Fibroblast of the conjunctiva (primary cell): ENCODE measurements at regions not wholly inside any gene's neighbourhood (a gene's known extent, or its start where the extent isn't known, plus 50 kb on each side); places are given as distances from the start of the nearest gene placed in this dataset.
"Not testable (repeated sequence)": the region's sequence is repeated elsewhere in the genome, so short reads cannot be mapped to it uniquely, and the experiment has no call there.

Source experiments
- DNase-seq: peaks from one replicate; pipeline ENCODE4 v3.0.0-alpha.2; 2010; ENCODE audit warnings: low read depth

- DNase-seq: not testable (repeated sequence)
These were observed 112.1 kb upstream of the DUSP22 start for GRCh38 chr6:180091-180694.

GRCh38 chr6:181049-181654, 111.1 kb upstream of the DUSP22 start:
- no peak for DNase-seq

- no peak for DNase-seq
These were observed 108.6 kb upstream of the DUSP22 start for GRCh38 chr6:183668-184067.

GRCh38 chr6:184161-184700, 108.1 kb upstream of the DUSP22 start:
- no peak for DNase-seq

- DNase-seq: no peak
These were observed 105.8 kb upstream of the DUSP22 start for GRCh38 chr6:186340-186965.

GRCh38 chr6:187210-187861, 105.0 kb upstream of the DUSP22 start:
- DNase-seq: no peak

GRCh38 chr6:188821-189655, 103.2 kb upstream of the DUSP22 start:
- DNase-seq: peak; percentile 64

GRCh38 chr6:189676-190075, 102.6 kb upstream of the DUSP22 start:
- no peak for DNase-seq

GRCh38 chr6:190596-191395, 101.5 kb upstream of the DUSP22 start:
- DNase-seq: no peak

- DNase-seq: no peak
These were observed 100.6 kb upstream of the DUSP22 start for GRCh38 chr6:191487-192312.

GRCh38 chr6:192313-192664, 100.0 kb upstream of the DUSP22 start:
- no peak for DNase-seq

GRCh38 chr6:193180-193579, 99.1 kb upstream of the DUSP22 start:
- DNase-seq: no peak

GRCh38 chr6:193773-194310, 98.4 kb upstream of the DUSP22 start:
- DNase-seq: no peak

GRCh38 chr6:195861-196360, 96.4 kb upstream of the DUSP22 start:
- no peak for DNase-seq

- no peak for DNase-seq
These were observed 95.7 kb upstream of the DUSP22 start for GRCh38 chr6:196543-196942.

GRCh38 chr6:203661-204060, 88.6 kb upstream of the DUSP22 start:
- no peak for DNase-seq

- DNase-seq: no peak
These were observed 86.0 kb upstream of the DUSP22 start for GRCh38 chr6:206264-206663.

- DNase-seq: no peak
These were observed 83.9 kb upstream of the DUSP22 start for GRCh38 chr6:208364-208763.

- no peak for DNase-seq
These were observed 83.3 kb upstream of the DUSP22 start for GRCh38 chr6:208938-209337.
